Spleen (tissue), 11 donors: ENCODE measurements at regions not wholly inside any gene's neighbourhood (a gene's known extent, or its start where the extent isn't known, plus 50 kb on each side); places are given as distances from the start of the nearest gene placed in this dataset.

Experiments used
- DNase-seq: peaks from one replicate; pipeline ENCODE4 v3.0.0-alpha.2; 2020
- H3K27ac ChIP-seq, 8 donors: fragments of 200-600 bp; sonication (generic) in 7 of 8; 1 replicate in 4 of 8; 2 replicates in 4 of 8; pipeline versions ENCODE4 v1.5.0 to v1.8.0; 2016 to 2021; ENCODE audit warnings: inconsistent platforms in 4 of 8, mild to moderate bottlenecking in 4 of 8, moderate library complexity in 1 of 8
- H3K27me3 ChIP-seq, 7 donors: fragments of 200-600 bp; sonication (generic) in 6 of 7; replicated peaks in 1 of 7; 1 replicate in 4 of 7; 2 replicates in 3 of 7; pipeline versions ENCODE4 v1.5.0 to v1.8.0; 2016 to 2021; ENCODE audit warnings: inconsistent platforms in 3 of 7, mild to moderate bottlenecking in 1 of 7
- H3K36me3 ChIP-seq, 6 donors: fragments of 200-600 bp; sonication (generic) in 5 of 6; 1 replicate in 4 of 6; 2 replicates in 2 of 6; pipeline versions ENCODE4 v1.5.0 to v1.8.0; 2016 to 2021; ENCODE audit warnings: inconsistent platforms in 2 of 6
- H3K4me1 ChIP-seq, 6 donors: fragments of 200-600 bp; sonication (generic) in 5 of 6; 1 replicate in 3 of 6; 2 replicates in 3 of 6; pipeline versions ENCODE4 v1.5.0 to v1.8.0; 2016 to 2021; ENCODE audit warnings: inconsistent platforms in 3 of 6
- H3K4me3 ChIP-seq, 8 donors: fragments of 200-600 bp; sonication (generic) in 7 of 8; 1 replicate in 4 of 8; 2 replicates in 4 of 8; pipeline versions ENCODE4 v1.5.0 to v1.8.0; 2016 to 2021; ENCODE audit warnings: inconsistent platforms in 4 of 8, mild to moderate bottlenecking in 4 of 8, moderate library complexity in 2 of 8
- H3K9me3 ChIP-seq, 8 donors: fragments of 200-600 bp; sonication (generic) in 7 of 8; 1 replicate in 4 of 8; 2 replicates in 4 of 8; pipeline versions ENCODE4 v1.5.0 to v1.8.0; 2016 to 2021; ENCODE audit warnings: inconsistent platforms in 4 of 8
- POLR2A ChIP-seq, 3 donors: fragments of 450-650 bp; IDR thresholded peaks; one replicate each; pipeline ENCODE4 v1.5.1; 2017; ENCODE audit warnings: antibody characterized with exemption in 3 of 3, mild to moderate bottlenecking in 1 of 3
- POLR2AphosphoS5 ChIP-seq, 3 donors: sonication (generic); formaldehyde crosslinking; IDR thresholded peaks; one replicate each; pipeline ENCODE4 v1.5.1; 2017; ENCODE audit warnings: antibody characterized with exemption in 3 of 3
- WGBS, 5 donors: extraction: QIAGEN DNeasy Blood & Tissue Kit in 3 of 5; methylation state at CpG; one replicate each; pipeline versions ENCODE4 v1.1.5 to v1.1.7; 2013 to 2018; 5-methylcytosine and 5-hydroxymethylcytosine counted together
- intact Hi-C: fragments of 100-400 bp; cut with DNase I; formaldehyde crosslinking; loops from one replicate; pipeline ENCODE4 v1.15.0; 2023; ENCODE audit warnings: low total_unique reads
- TF ChIP-seq, protein P1 (sequence below), 11 experiments: fragments of 200-600 bp in 7 of 11; fragments of 450-650 bp in 4 of 11; sonication (generic) in 4 of 11; IDR thresholded peaks in 8 of 11; conservative IDR thresholded peaks in 3 of 11; 1 replicate in 7 of 11; 2 replicates in 4 of 11; pipeline versions ENCODE4 v1.4.0 to v1.8.0; 2016 to 2021; ENCODE audit warnings: antibody characterized with exemption in 11 of 11, inconsistent platforms in 4 of 11, mild to moderate bottlenecking in 1 of 11
- donor health status: healthy with polysubstance abuse.
- donor health status: DM: no; HTN: no; CAD: no; lungs with moderate emphysema.
- donor health status: DM: no; HTN: no; CAD: no.
- donor health status: Bipolar disorder and iron deficiency.
- donor health status: healthy.
- donor health status: DM: no; HTN: no; CAD: no.
- donor health status: DM: yes; HTN: yes; CAD: no.

DNA sequence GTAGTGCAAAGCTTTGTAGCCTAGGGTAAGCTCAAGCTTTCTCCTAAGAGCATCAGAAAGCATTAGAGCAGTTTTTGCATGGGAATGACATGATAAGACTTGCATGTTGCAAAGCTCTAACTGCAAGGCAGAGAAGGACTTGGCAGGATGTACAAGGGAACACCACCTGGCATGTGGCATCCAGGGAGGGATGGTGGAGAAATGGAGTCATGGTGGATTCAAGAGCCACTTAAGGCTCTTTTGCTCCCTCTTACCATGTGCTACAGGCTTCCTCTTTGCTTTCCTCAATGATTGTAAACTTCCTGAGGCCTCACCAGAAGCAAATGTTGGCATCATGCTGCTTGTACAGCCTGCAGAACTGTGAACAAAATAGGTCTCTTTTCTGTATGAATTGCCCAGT, 266.0 kb downstream of the GLI2 start:
- Histone ChIP-seq H3K4me1 (no peaks in the 10 kb centered on the region), H3K36me3 (no peaks in the 10 kb centered on the region), H3K27ac (no peak overlapping the region), H3K4me3 (no peak overlapping the region), H3K9me3 (peaks cover 0 to 7% (median 0%) of the 10 kb centered on the region in 8 donors), H3K27me3 (peaks cover 0 to 1% (median 0%) of the 10 kb centered on the region in 7 donors)
- TF ChIP-seq, protein P1, sequence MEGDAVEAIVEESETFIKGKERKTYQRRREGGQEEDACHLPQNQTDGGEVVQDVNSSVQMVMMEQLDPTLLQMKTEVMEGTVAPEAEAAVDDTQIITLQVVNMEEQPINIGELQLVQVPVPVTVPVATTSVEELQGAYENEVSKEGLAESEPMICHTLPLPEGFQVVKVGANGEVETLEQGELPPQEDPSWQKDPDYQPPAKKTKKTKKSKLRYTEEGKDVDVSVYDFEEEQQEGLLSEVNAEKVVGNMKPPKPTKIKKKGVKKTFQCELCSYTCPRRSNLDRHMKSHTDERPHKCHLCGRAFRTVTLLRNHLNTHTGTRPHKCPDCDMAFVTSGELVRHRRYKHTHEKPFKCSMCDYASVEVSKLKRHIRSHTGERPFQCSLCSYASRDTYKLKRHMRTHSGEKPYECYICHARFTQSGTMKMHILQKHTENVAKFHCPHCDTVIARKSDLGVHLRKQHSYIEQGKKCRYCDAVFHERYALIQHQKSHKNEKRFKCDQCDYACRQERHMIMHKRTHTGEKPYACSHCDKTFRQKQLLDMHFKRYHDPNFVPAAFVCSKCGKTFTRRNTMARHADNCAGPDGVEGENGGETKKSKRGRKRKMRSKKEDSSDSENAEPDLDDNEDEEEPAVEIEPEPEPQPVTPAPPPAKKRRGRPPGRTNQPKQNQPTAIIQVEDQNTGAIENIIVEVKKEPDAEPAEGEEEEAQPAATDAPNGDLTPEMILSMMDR (IDR thresholded peaks at IDR 0.05 in 8 of 11, conservative IDR thresholded peaks at IDR 0.05 in 3 of 11): no peak
- TF ChIP-seq POLR2A (IDR thresholded peaks at IDR 0.05) (no peak), POLR2AphosphoS5 (IDR thresholded peaks at IDR 0.05) (no peak)
- DNase-seq: no peak
- intact Hi-C loops: no loop called here

DNA sequence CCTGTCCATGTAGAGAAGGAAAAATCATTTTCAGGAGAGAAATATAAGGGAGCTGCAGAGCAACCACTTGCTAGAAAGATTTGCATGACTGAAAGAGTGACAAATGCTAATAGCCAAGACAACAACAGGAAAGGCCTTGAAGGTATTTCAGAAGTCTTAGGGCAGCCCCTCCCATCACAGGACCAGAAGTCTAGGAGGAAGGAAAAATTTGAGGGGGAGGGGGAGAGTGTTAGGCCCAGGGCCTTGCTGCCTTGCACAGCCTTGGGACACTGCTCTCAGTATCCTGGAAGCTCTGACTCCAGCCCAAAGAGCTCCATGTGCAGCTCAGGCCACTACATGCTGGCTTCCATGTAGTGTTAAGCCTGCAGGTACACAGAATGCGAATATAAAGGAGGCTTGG, 266.9 kb downstream of the GLI2 start:
- Histone ChIP-seq H3K4me1 (no peaks in the 10 kb centered on the region), H3K36me3 (no peaks in the 10 kb centered on the region), H3K27ac (no peak overlapping the region), H3K4me3 (no peak overlapping the region), H3K9me3 (peaks cover 0 to 7% (median 0%) of the 10 kb centered on the region in 8 donors), H3K27me3 (peaks cover 0 to 4% (median 0%) of the 10 kb centered on the region in 7 donors)
- 0% methylated on average over 1 of the region's 1 CpG for WGBS, 5 donors
- no peak for TF ChIP-seq POLR2A (IDR thresholded peaks at IDR 0.05)
- TF ChIP-seq, protein P1 (IDR thresholded peaks at IDR 0.05 in 8 of 11, conservative IDR thresholded peaks at IDR 0.05 in 3 of 11): no peak
- intact Hi-C loops: no loop called here
- DNase-seq: no peak

DNA sequence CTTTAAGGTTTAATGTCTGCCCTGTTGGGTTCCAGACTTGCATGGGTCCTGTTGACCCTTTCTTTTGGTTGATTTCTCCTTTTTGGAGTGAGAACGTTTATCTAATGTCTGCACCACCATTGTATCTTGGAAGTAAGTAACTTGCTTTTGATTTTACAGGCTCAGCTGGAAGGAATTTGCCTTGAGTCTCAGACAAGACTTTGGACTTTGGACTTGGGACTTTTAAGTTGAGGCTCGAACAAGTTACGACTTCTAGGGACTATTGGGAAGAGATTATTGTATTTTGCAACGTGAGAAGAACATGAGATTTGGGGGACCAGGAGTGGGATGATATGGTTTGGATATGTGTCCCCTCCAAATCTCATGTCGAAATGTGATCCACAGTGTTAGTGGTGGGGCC, 267.7 kb downstream of the GLI2 start:
- H3K9me3 ChIP-seq: peaks cover 0 to 4% (median 0%) of the 10 kb centered on the region in 8 donors
- peaks cover 0 to 4% (median 0%) of the 10 kb centered on the region in 7 donors for H3K27me3 ChIP-seq
- H3K4me1 ChIP-seq: no peaks in the 10 kb centered on the region
- TF ChIP-seq POLR2A (IDR thresholded peaks at IDR 0.05) (no peak), POLR2AphosphoS5 (IDR thresholded peaks at IDR 0.05) (no peak)
- TF ChIP-seq, protein P1 (IDR thresholded peaks at IDR 0.05 in 8 of 11, conservative IDR thresholded peaks at IDR 0.05 in 3 of 11): no peak
- intact Hi-C loops: no loop called here
- H3K27ac ChIP-seq: no peak overlapping the region
- 73 to 88% (median 77%) methylated on average over 5 of the region's 5 CpGs for WGBS, 5 donors
- no peaks in the 10 kb centered on the region for H3K36me3 ChIP-seq
- DNase-seq: no peak
- H3K4me3 ChIP-seq: no peak overlapping the region

DNA sequence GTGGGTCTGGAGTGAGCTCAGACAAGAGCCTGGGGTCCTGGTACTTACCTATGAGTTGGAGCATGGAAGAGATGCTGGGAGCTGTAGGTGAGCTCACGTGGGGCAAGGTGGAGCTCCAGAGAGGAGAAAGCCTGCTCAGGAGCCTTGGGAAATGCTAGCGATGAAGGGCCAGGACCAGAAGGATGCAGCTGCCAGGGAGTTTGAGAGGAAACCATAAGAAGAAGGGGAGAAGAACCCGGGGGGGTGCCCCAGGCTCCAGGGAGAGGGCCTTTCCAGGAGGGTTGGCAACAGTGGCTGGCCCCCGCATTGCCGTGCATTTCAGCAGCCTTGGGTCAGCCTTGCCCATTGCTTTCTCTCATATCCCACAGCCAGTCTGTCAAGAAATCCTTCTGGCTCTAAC, 268.7 kb downstream of the GLI2 start:
- intact Hi-C loops: no loop called here
- no peaks in the 10 kb centered on the region for H3K36me3 ChIP-seq
- no peak for TF ChIP-seq POLR2AphosphoS5 (IDR thresholded peaks at IDR 0.05)
- TF ChIP-seq, protein P1 (IDR thresholded peaks at IDR 0.05 in 8 of 11, conservative IDR thresholded peaks at IDR 0.05 in 3 of 11): no peak
- H3K9me3 ChIP-seq: peaks cover 0 to 4% (median 0%) of the 10 kb centered on the region in 8 donors
- H3K4me1 ChIP-seq: no peaks in the 10 kb centered on the region
- H3K27ac ChIP-seq: no peak overlapping the region
- peaks cover 0 to 8% (median 0%) of the 10 kb centered on the region in 7 donors for H3K27me3 ChIP-seq
- H3K4me3 ChIP-seq: no peak overlapping the region
- WGBS, 5 donors: 64 to 76% (median 67%) methylated on average over 5 of the region's 5 CpGs
- DNase-seq: no peak
